HG02943 (cell line): ENCODE measurements at regions not wholly inside any gene's neighbourhood (a gene's known extent, or its start where the extent isn't known, plus 50 kb on each side); places are given as distances from the start of the nearest gene placed in this dataset.
"Not testable (repeated sequence)": the region's sequence is repeated elsewhere in the genome, so short reads cannot be mapped to it uniquely, and the experiment has no call there.

Experiments used
- ATAC-seq: cut with Tn5 transposase; IDR thresholded peaks from one replicate; pipeline ENCODE4 v1.9.1; 2021; ENCODE audit warnings: mild to moderate bottlenecking, low read depth, moderate library complexity; ENCODE audit not compliant: unreplicated experiment

DNA sequence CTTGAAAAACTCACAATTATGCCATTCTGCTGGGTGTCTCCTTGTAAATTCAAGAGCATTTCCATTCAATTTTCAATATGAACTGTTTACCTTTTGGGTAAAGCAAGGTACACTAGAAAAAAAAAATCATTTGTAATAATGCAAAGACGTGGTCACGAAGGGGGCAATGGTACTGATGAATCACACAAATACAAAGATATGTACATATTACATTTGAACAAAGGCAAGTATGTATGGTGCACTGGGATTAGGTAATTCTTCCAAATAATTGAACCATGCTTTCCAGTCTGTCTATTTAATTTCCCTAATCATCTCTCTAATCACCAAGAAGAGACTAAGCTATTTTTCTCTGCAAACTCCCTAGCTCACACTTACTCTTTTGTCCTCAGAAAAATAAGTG lies 63.4 kb upstream of the RNF38 start:
- ATAC-seq, result no peak

DNA sequence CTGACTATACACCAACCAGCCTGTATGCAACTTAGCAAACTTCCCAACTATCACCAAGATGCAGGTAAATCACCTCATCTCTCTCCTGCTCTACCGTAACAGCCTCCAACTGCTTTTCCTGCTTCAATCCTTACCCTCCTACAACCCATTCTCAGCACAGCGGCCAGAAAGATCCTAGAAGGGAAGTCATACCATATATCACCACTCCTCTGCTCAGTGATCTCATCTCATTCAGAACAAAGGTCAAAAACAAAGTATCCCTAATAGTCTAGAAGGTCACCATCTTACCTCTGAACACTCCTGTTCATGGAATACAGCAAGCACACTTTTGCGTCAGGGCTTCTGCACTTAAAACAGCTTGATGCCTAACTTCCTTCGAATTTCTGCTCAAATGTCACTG lies 62.2 kb upstream of the RNF38 start:
- ATAC-seq, result no peak

DNA sequence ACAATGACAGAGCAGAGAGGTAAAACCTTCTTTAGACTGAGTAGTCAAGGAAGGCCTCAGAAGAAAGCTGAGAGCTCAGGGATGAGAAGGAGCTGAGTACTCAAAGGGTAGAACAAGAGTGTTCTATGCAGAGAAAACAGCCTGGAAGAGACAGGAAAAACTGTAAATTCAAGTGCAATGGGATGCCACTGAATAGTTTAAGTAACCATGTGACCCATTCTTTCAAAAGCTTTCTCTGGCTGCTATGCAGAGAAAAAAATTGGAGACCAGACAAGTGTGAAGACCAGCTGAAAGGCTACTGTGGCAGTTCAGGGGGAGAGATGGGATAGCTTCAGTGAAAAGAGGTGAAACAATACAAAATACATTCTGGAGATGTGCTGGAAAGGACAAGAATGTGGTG lies 61.3 kb upstream of the RNF38 start:
- no peak for ATAC-seq

DNA sequence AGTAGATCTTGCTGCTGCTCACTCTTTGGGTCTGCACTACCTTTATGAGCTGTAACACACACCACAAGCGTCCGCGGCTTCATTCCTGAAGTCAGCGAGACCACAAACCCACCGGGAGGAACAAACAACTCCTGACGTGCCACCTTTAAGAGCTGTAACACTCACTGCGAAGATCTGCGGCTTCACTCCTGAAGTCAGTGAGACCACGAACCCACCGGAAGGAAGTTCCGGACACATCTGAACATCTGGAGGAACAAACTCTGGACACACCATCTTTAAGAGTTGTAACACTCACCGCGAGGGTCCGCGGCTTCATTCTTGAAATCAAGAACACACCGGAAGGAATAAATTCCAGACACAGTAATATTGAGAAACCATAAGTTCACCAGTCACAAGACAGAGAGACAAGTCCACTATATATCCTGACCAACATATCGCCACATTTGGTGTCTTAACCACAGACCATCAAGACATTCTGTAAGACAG lies 58.4 kb upstream of the RNF38 start:
- not testable (repeated sequence) for ATAC-seq

DNA sequence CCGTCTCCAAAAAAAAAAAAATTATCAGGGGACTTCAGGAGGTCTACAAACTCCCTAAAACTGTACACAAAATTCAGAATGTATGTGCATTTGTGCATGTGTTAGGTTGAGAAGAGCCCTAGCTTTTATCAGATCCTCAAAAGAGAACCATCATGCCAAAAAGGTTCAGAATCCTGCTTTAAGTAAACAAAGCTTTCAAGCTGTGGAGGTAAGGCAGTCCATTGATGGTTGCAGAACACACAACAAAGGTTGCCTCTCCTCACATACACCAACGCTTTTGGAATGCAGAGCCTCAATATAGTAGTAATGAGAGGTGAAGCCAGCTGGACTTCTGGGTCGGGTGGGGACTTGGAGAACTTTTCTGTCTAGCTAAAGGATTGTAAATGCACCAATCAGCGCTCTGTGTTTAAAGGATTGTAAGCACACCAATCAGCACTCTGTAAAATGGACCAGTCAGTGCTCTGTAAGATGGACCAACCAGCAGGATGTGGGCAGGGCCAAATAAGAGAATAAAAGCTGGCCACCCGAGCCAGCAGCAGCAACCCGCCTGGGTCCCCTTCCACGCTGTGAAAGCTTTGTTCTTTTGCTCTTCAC lies 57.9 kb upstream of the RNF38 start:
- ATAC-seq, result no peak

DNA sequence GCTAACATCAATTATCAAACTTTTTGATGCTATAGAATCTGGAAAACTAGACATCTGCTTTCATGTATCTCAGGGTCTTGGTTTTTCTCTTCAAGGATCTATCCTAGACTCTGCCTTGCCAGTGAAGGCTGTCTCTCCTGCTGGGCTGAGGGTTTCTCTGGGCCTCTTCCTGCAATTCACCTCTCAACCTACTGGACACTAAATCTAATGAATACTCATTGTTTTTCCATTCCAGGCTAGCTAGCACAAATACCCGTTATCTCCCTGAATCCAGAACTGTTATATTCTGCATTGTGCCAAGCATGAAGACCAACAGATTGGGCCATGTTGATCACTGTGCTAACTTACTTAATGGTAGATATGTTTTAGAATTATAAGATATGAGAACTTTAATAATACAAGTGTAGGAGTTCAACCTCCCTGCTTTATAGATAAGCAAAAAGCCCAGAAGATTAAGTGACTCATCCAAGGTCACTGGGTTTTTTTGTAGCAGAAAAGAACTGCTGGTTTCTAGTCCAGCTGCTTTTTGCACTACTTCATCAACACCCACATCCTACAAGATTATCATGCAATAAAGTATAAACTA lies 56.5 kb upstream of the RNF38 start:
- no peak for ATAC-seq

GRCh38 chr9:36451949-36452348 lies 51.9 kb upstream of the RNF38 start:
- no peak for ATAC-seq

GRCh38 chr9:36450110-36450732 lies 50.2 kb upstream of the RNF38 start:
- ATAC-seq, result no peak
